CD4-positive, alpha-beta T cell (primary cell): ENCODE measurements at regions not wholly inside any gene's neighbourhood (a gene's known extent, or its start where the extent isn't known, plus 50 kb on each side); places are given as distances from the start of the nearest gene placed in this dataset.

Source experiments
- ATAC-seq: fragments of 200-7000 bp; cut with Tn5 transposase; one replicate; pipeline ENCODE4 v1.10.0; 2022; ENCODE audit warnings: mild to moderate bottlenecking; ENCODE audit not compliant: poor library complexity
- CTCF ChIA-PET: fragments of 350-600 bp; sonication (Branson Sonifier 250); formaldehyde crosslinking; loops from one replicate; lab custom pipeline; 2021; ENCODE audit warnings: antibody characterized with exemption, inconsistent platforms; lab: Charles Lee
- POLR2A ChIA-PET: fragments of 350-600 bp; sonication (Branson Sonifier 250); formaldehyde crosslinking; loops from one replicate; lab custom pipeline; 2021; ENCODE audit warnings: antibody characterized with exemption, inconsistent platforms; lab: Charles Lee
- DNase-seq, 14 experiments: peaks; one replicate each; pipeline ENCODE4 v3.0.0-alpha.2; 2013 to 2020; ENCODE audit warnings: mixed read lengths in 2 of 14
- H3K27ac ChIP-seq, 2 donors: one replicate each; pipeline versions ENCODE4 v1.5.1 to v1.7.0; 2013; ENCODE audit warnings: low read length in 2 of 2, low read depth in 1 of 2, mild to moderate bottlenecking in 1 of 2
- H3K27me3 ChIP-seq, 2 experiments: 1 replicate in 1 of 2; 2 replicates in 1 of 2; pipeline versions ENCODE4 v1.6.1 to v1.7.0; 2013; ENCODE audit warnings: low read length in 2 of 2, control low read depth in 1 of 2, mild to moderate bottlenecking in 1 of 2, moderate library complexity in 1 of 2; ENCODE audit not compliant: insufficient read depth in 2 of 2, control insufficient read depth in 1 of 2
- H3K36me3 ChIP-seq: one replicate; pipeline ENCODE4 v1.6.1; 2013; ENCODE audit warnings: low read length, control low read depth; ENCODE audit not compliant: insufficient read depth
- H3K4me1 ChIP-seq: one replicate; pipeline ENCODE4 v1.6.1; 2013; ENCODE audit warnings: low read length, control low read depth; ENCODE audit not compliant: insufficient read depth
- H3K4me3 ChIP-seq: one replicate; pipeline ENCODE4 v1.5.1; 2013; ENCODE audit warnings: mild to moderate bottlenecking, low read length, moderate library complexity
- H3K9me3 ChIP-seq, 2 experiments: 1 replicate in 1 of 2; 2 replicates in 1 of 2; pipeline versions ENCODE4 v1.6.1 to v1.7.0; 2013; ENCODE audit warnings: low read length in 2 of 2, mild to moderate bottlenecking in 2 of 2, control low read depth in 1 of 2, moderate library complexity in 1 of 2; ENCODE audit not compliant: control insufficient read depth in 1 of 2, insufficient read depth in 1 of 2
- H3K27ac Mint-ChIP-seq: one replicate; pipeline ENCODE4 v1.8.0; 2020; ENCODE audit warnings: mixed read lengths
- H3K27me3 Mint-ChIP-seq: one replicate; pipeline ENCODE4 v1.8.0; 2021; ENCODE audit warnings: mixed read lengths
- H3K36me3 Mint-ChIP-seq: one replicate; pipeline ENCODE4 v1.8.0; 2021; ENCODE audit warnings: low read depth, mixed read lengths
- H3K4me1 Mint-ChIP-seq: one replicate; pipeline ENCODE4 v1.8.0; 2021; ENCODE audit warnings: low read depth, mixed read lengths
- H3K4me3 Mint-ChIP-seq: one replicate; pipeline ENCODE4 v1.8.0; 2020; ENCODE audit warnings: mild to moderate bottlenecking, mixed read lengths
- H3K9me3 Mint-ChIP-seq: one replicate; pipeline ENCODE4 v1.8.0; 2020; ENCODE audit warnings: mixed read lengths
- intact Hi-C, 2 experiments: fragments of 100-400 bp; cut with DNase I in 1 of 2; cut with micrococcal nuclease in 1 of 2; formaldehyde crosslinking; loops; one replicate each; pipeline versions ENCODE4 v1.15.1 to v1.9.0; 2023 to 2025; cut with DNase I, micrococcal nuclease
- TF ChIP-seq, protein P1 (sequence below): fragments of 200-600 bp; IDR thresholded peaks from one replicate; pipeline ENCODE4 v1.8.0; 2022; ENCODE audit warnings: antibody characterized with exemption, mild to moderate bottlenecking

DNA sequence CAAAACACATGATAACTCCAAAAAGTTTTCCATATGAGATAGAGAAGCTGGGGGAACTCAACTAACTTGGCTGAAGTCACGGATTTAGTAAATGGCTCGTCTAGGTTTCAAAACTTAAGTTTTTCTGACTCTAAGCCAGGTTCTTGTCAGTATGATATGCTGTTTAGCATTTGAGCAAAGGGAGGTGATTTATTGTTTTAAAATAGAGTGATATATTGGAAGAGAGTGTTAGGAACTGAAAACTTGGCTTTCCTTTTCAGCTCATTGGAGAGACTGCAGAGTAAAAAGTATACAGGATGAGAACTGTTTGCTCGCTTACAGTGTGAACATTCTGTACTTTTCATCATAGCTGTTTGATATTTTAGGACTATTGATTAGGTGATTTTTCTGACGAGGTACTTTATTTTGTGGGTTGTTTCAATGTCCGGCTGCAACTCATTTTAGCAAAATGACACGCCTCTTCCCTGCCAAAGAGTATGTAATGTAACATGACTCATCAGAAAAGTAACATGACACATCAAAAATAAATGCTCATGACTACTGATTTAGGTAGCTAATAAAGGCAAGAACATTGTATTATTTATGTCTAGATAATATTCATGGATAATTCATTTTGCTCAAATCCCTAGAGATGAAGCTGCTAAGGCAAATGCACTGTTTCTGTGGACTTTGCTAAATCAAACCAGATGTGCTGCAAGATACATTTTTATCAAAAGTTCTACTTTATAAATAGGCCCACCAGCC lies 355.1 kb downstream of the GPATCH2 start:
- intact Hi-C loops: no loop called here
- no peak for ATAC-seq
- H3K4me3 Mint-ChIP-seq: no peak overlapping the region
- TF ChIP-seq, protein P1, sequence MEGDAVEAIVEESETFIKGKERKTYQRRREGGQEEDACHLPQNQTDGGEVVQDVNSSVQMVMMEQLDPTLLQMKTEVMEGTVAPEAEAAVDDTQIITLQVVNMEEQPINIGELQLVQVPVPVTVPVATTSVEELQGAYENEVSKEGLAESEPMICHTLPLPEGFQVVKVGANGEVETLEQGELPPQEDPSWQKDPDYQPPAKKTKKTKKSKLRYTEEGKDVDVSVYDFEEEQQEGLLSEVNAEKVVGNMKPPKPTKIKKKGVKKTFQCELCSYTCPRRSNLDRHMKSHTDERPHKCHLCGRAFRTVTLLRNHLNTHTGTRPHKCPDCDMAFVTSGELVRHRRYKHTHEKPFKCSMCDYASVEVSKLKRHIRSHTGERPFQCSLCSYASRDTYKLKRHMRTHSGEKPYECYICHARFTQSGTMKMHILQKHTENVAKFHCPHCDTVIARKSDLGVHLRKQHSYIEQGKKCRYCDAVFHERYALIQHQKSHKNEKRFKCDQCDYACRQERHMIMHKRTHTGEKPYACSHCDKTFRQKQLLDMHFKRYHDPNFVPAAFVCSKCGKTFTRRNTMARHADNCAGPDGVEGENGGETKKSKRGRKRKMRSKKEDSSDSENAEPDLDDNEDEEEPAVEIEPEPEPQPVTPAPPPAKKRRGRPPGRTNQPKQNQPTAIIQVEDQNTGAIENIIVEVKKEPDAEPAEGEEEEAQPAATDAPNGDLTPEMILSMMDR: no peak
- POLR2A ChIA-PET: no interaction called here
- Histone ChIP-seq H3K27ac (no peak overlapping the region), H3K27me3 (no peaks in the 10 kb centered on the region), H3K9me3 (no peaks in the 10 kb centered on the region), H3K4me1 (no peaks in the 10 kb centered on the region), H3K36me3 (no peaks in the 10 kb centered on the region), H3K4me3 (no peak overlapping the region)
- H3K36me3 Mint-ChIP-seq: no peaks in the 10 kb centered on the region
- DNase-seq: no peak
- H3K27me3 Mint-ChIP-seq: no peaks in the 10 kb centered on the region
- no peaks in the 10 kb centered on the region for H3K4me1 Mint-ChIP-seq
- CTCF ChIA-PET: no interaction called here
- H3K9me3 Mint-ChIP-seq: no peaks in the 10 kb centered on the region
- no peak overlapping the region for H3K27ac Mint-ChIP-seq

DNA sequence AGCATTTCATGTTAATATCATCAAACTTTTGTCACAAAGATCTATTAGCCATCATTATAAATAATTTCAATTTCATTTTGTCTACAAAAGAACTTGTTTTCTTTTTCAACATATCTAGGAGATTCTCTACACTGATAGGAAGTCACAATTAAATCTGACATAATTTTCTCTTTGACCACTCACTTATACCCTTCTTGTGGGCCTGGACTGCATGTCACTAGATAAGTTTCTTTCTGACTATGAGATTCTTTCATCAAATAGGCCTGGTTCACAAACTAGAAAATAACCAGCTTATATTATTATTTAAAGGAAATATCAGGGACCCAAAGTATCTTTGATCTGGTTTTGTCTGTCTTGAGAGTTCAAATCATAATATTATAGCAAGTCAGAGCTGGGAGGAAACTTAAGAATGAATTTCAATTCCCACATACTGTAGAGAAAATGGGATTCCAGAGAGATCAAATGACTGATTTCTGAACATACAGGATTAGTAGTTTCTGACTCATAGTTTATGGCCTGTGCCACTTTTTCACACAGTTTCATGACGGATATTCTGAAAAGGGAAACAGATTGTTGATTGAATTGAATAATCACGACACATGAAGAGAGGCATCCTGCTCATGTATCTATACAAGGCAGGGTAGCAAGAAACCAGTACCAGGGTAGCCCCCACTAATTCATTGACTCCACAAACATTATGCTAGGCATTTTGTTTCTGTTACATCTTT lies 355.8 kb downstream of the GPATCH2 start:
- no peak overlapping the region for H3K27ac Mint-ChIP-seq
- H3K27ac ChIP-seq: no peak overlapping the region
- H3K4me3 Mint-ChIP-seq: no peak overlapping the region
- no peaks in the 10 kb centered on the region for H3K27me3 ChIP-seq
- CTCF ChIA-PET: no interaction called here
- H3K4me3 ChIP-seq: no peak overlapping the region
- no peaks in the 10 kb centered on the region for H3K36me3 Mint-ChIP-seq
- intact Hi-C loops: no loop called here
- H3K36me3 ChIP-seq: no peaks in the 10 kb centered on the region
- POLR2A ChIA-PET: no interaction called here
- H3K4me1 ChIP-seq: no peaks in the 10 kb centered on the region
- no peaks in the 10 kb centered on the region for H3K27me3 Mint-ChIP-seq
- TF ChIP-seq, protein P1: no peak
- H3K9me3 ChIP-seq: no peaks in the 10 kb centered on the region
- H3K9me3 Mint-ChIP-seq: peaks cover under 1% of the 10 kb centered on the region
- DNase-seq (no peak), ATAC-seq (no peak)
- no peaks in the 10 kb centered on the region for H3K4me1 Mint-ChIP-seq

DNA sequence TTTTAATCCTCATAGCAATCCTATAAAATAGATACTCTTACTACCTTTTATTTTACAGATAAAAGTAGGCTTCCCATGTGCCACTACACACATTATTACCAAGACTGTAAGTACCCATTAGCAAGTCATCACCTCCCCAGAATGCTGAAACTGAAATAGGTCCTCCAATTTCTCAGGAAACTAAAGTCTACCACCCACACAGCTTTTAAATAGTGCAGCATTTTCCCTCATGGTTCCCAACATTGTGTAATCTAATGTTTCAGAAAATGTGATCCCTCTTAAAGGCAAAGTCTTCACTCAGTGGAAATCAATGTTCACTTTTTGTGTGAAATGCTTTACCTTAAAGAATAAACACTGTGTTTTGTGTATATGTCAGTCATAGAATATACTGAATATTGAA lies 356.5 kb downstream of the GPATCH2 start:
- POLR2A ChIA-PET: no interaction called here
- TF ChIP-seq, protein P1: no peak
- no peaks in the 10 kb centered on the region for H3K4me1 ChIP-seq

More for the DNA sequence above, 356.5 kb downstream of the GPATCH2 start:
- Mint-ChIP-seq H3K9me3 (peaks cover 2% of the 10 kb centered on the region), H3K27me3 (no peaks in the 10 kb centered on the region), H3K4me3 (no peak overlapping the region), H3K27ac (no peak overlapping the region), H3K36me3 (no peaks in the 10 kb centered on the region), H3K4me1 (no peaks in the 10 kb centered on the region)
- no peak overlapping the region for H3K4me3 ChIP-seq
- no peaks in the 10 kb centered on the region for H3K36me3 ChIP-seq
- DNase-seq (no peak), ATAC-seq (no peak)
- CTCF ChIA-PET: no interaction called here
- no peaks in the 10 kb centered on the region for H3K27me3 ChIP-seq
- intact Hi-C loops: no loop called here
- no peaks in the 10 kb centered on the region for H3K9me3 ChIP-seq
- H3K27ac ChIP-seq: no peak overlapping the region
